Activated CD4-positive, alpha-beta T cell treated with anti-CD3 and anti-CD28 coated beads, Interleukin-2, Interleukin-4, amounts not matched to agents 100 ng/mL and 50 ng/mL, durations not matched to agents 16 hours and 8 hours (primary cell): ENCODE measurements at regions not wholly inside any gene's neighbourhood (a gene's known extent, or its start where the extent isn't known, plus 50 kb on each side); places are given as distances from the start of the nearest gene placed in this dataset.
"Not testable (repeated sequence)": the region's sequence is repeated elsewhere in the genome, so short reads cannot be mapped to it uniquely, and the experiment has no call there.

ENCODE experiments used
- DNase-seq: peaks from one replicate; pipeline ENCODE4 v3.0.0-alpha.2; 2020; ENCODE audit warnings: low spot score

DNA sequence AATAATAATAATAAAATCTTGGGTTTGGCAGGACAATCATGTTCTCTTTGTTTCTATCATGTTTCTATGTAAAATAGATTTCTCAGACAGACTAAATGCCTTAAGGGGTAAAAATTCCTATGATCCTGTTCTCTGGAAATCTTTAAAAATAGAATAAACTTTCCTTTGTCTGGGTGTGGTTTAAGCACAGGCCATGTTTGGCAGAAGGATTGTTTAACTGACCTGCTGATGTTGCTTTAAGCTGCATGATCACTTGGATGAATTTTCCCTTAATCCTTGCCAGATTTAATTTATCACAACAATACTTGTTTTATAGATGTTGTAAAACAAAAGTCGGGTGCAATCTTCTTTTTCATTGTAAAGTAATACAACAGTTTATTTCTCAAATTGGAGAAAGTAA is 341.7 kb upstream of the FAT1 start:
- DNase-seq, result no peak

DNA sequence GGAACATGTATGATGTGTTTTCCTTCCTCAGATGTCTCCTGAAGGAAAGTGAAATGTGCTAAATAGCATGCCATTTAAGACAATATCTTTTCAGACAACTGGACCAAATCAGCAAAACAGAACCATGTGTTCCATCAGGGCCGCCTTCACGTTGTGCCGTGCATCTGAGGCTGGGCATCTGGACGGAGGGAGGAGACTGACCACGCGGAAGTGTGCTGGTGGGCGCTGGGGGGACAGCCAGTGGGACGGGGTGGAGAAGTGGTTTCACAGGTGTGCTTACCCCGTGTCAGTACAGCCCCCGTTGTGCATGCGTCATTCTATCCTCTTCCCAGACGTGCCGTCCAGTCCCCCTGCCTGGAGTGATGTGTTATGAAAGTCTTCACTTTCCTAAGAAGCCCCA is 342.1 kb upstream of the FAT1 start:
- DNase-seq, result no peak

DNA sequence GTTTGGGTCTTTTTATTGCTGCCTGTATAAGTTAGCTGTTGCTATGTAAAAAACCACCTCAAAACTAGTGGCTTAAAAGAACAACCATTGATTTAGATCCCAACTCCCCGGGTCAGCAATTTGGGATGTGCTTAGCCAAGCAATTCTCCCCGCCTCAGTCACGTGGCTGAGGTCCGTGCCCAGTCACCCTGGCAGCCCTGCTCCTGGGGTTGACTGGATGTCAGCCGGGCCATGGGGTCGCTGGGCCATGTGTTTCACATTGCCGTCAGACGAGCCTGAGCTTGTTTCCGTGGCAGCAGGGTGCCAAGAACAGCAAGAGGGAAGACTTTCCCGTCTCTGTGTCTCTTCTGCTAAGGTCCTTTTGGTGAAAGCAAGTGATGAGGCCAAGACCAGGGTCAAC is 345.7 kb upstream of the FAT1 start:
- no peak for DNase-seq

- no peak for DNase-seq
Measured at GRCh38 chr4:187070158-187070557, 346.5 kb upstream of the FAT1 start.

- DNase-seq, result no peak
Measured at GRCh38 chr4:187070740-187071139, 347.1 kb upstream of the FAT1 start.

- no peak for DNase-seq
Measured at GRCh38 chr4:187071946-187072600, 348.4 kb upstream of the FAT1 start.

GRCh38 chr4:187073820-187074219 is 350.2 kb upstream of the FAT1 start:
- no peak for DNase-seq

GRCh38 chr4:187075514-187075913 is 351.9 kb upstream of the FAT1 start:
- DNase-seq, result no peak

GRCh38 chr4:187077744-187078401 is 354.2 kb upstream of the FAT1 start:
- DNase-seq, result no peak

- DNase-seq, result no peak
Measured at GRCh38 chr4:187084701-187085100, 361.0 kb upstream of the FAT1 start.

DNA sequence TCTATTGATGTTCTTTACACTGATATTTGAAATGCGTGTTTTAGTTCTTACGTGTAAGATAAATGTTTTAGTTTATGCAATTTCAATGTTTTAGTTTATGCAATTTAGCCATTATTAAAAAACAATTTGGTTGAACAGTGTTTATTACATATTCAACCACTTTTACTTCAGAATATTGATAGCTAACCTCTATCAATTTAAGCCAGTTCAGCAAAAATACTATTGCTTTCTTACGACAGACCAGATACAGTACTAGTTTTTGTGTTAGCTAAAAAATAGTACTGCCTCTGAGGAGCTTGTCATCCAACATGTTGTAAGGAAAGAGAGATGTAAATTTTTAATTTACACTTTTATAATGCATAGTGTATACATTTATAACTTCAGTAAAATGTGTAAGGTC is 361.7 kb upstream of the FAT1 start:
- no peak for DNase-seq

GRCh38 chr4:187086151-187086550 is 362.5 kb upstream of the FAT1 start:
- no peak for DNase-seq

GRCh38 chr4:187088070-187088799 is 364.6 kb upstream of the FAT1 start:
- no peak for DNase-seq

DNA sequence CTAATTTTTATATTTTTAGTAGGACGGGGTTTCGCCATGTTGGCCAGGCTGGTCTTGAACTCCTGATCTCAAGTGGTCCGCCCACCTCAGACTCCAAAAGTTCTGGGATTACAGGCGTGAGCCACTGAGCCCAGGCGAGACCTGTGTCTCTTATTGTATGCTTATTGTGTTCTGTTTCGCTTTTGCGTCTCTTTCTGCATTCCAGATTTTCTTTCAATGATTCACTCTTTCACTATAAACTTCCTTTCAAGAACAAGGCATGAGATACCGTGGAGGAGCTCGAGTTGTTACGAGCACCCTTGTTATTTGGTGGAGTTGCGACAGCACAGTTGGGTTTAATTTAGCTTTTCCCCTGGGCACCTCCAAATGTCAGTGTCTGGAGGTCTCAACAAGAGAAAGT is 366.7 kb upstream of the FAT1 start:
- no peak for DNase-seq

GRCh38 chr4:187090832-187091231 is 367.2 kb upstream of the FAT1 start:
- not testable (repeated sequence) for DNase-seq

- DNase-seq, result no peak
Measured at GRCh38 chr4:187094144-187094543, 370.5 kb upstream of the FAT1 start.

DNA sequence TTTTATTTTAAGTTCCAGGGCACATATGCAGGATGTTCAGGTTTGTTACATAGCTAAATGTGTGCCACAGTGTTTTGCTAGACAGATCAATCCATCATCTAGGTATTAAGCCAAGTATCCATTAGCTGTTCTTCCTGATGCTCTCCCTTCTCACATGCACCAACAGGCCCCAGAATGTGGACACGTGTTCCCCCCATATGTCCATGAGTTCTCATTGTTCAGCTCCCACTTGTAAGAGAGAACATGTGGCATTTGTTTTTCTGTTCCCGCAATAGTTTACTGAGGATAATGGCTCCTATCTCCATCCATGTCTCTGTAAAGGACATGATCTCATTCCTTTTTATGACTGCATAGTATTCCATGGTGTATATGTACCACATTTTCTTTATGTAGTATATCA is 374.8 kb upstream of the FAT1 start:
- no peak for DNase-seq

DNA sequence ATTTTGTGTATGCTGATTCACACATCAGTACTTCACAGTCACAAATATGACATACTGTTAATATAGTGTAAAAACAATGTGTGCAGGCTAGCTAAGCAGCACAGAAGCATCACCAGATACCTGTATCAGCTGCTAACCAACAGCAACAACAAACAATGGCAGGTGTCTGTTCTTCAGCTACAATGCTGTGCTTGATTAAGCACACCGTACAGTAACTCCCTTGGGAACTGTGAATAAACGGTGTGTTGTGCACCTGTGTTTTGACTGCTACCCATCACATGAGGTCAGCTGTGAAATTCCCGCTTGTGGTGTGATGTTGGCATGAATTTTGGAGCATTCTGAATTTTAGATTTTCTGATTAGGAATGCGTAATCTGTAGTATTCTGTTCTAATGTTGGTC is 379.7 kb upstream of the FAT1 start:
- no peak for DNase-seq

DNA sequence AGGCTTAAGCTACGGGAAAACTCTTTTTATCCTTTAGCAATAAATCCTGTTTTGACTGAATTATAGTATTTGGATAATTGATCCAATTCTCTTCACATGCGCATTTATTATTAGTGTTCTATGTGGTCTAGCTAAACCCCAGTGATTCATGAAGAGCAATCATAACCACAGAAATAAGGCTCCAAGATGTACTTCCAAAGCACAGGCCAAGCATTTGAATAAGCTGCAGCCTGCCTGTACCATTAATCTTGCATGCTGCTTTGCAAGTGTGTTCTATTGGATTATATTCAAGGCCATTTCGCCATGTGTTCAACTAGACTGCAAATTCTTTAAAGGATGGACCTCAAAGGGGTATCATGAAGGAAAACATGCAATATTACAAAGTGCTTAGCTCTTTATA is 385.2 kb upstream of the FAT1 start:
- DNase-seq, result no peak

- no peak for DNase-seq
Measured at GRCh38 chr4:187109636-187110035, 386.0 kb upstream of the FAT1 start.

- DNase-seq, result no peak
Measured at GRCh38 chr4:187118166-187118565, 394.5 kb upstream of the FAT1 start.

DNA sequence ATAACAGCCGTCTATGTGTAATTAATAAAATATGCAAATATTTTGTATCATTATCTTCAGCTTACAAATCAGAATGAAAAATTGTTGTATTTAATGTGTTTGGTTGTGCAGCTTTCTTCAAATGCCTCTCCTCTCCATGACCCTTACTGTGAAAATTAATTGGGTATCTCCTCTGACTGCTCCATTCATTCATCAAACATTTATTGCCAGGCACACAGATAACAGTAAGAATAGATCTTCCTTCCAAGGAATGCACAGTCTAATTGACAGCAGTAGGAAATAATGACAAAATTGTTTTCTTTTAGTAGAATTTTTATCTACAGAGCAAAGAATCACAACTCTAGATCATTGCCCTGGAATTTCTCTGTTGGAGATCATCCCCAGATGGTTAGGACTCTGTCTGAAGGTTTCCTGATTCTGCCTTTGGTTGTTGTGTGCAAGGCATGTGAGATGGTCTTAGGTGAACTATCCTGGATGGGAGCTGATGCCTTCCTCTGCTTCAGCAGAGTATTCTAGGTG is 395.0 kb upstream of the FAT1 start:
- DNase-seq, result no peak

DNA sequence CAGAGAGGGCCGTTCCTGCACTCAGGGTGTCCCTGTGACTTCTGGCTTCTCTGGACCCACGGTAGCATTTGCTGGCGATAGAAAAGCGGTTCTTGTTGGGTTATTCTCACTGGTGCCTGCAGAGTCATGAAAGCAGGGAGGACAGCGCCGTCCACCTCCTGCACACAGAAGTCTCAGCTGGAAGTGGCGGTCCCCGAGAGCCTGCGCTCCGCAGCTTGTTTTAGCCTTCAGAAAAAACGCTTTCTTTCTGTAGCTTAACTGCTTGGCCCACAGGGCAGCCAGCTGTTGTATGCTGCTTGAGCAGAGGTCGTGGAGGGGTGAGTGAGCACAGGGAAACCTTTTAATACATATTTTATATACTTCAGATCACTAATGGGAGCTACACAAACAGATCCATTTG is 400.7 kb upstream of the FAT1 start:
- no peak for DNase-seq
